GM23248 (cell line): ENCODE measurements at regions not wholly inside any gene's neighbourhood (a gene's known extent, or its start where the extent isn't known, plus 50 kb on each side); places are given as distances from the start of the nearest gene placed in this dataset.

Experiments used
- EZH2 ChIP-seq: fragments of 200-600 bp; sonication (generic); IDR thresholded peaks from 2 replicates; pipeline ENCODE4 v1.6.1; 2018; ENCODE audit warnings: antibody characterized with exemption, mild to moderate bottlenecking; ENCODE audit not compliant: insufficient read depth, poor library complexity, severe bottlenecking
- EZH2phosphoT487 ChIP-seq: fragments of 200-600 bp; sonication (generic); IDR thresholded peaks from 2 replicates; pipeline ENCODE4 v1.6.1; 2018; ENCODE audit warnings: antibody characterized with exemption, moderate library complexity, mild to moderate bottlenecking, low read depth; ENCODE audit not compliant: insufficient read depth

- TF ChIP-seq EZH2, result no peak
- no peak for TF ChIP-seq EZH2phosphoT487
These were observed 61.0 kb upstream of the ADAMTS19 start for GRCh38 chr5:129399069-129399468.
